NCI-H774 (cell line): ENCODE measurements at regions not wholly inside any gene's neighbourhood (a gene's known extent, or its start where the extent isn't known, plus 50 kb on each side); places are given as distances from the start of the nearest gene placed in this dataset.
"Not testable (repeated sequence)": the region's sequence is repeated elsewhere in the genome, so short reads cannot be mapped to it uniquely, and the experiment has no call there.

Experiments used
- DNase-seq: peaks from one replicate; lab custom pipeline; 2025; lab: John Stamatoyannopoulos, UW

DNA sequence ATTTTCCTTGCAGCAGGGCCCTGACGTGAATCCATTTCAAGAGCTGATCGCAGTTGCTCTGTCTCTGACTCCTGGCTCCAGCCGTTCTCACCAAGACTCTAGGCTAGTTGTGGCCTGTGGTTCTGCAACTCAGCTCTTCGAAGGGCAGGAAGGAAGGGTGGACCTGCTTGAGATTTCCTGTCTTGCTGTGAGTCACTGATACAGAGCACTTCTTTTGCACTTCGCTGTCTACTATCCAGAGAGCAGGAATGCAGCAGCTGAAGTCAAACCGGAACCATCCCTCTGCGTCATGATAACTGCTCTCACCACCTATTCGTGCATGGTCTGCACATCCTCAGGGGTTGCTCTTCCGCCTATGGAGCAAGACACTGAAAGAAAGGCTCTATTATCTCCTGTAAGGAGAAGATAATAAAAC lies 59.7 kb downstream of the RAP2B start:
- DNase-seq, result no peak

DNA sequence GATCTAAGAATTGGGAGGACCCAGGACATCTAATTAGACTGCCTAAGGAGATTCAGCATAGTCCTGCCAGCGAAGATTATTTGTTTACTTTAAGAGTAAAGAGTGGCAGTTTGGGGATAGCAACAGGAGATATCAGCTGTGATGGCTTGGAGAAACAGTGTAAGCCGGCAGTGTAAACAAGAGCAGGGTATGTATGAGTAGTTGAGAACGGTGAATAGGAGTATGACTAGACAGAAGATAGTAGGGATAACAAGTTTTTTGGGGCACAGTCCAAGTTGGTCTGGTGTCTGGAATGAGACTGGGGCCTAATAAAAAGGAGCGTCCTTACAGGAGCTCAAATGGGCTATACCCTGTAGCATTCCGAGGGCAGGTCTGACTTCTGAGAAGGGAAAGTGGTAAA lies 64.9 kb downstream of the RAP2B start:
- DNase-seq, result not testable (repeated sequence)

DNA sequence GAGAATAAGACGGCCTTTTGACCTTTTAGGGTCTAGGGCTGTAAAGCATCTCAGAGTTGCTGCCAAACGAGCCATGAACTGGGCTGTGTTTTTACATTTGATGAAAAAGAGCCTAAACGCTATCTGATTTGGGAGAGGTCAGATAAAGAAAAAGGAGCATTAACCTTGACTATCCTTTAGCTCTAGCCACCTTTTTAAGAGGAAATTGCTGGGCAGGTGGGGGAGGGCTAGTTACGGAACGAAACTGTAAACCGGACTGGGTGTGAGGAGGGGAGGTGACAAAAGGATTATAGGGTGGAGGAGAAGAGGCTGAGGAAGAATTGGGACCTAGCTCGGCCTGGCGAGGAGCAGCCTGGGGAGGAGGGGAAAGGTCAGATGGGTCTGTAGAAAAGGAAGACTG lies 68.4 kb downstream of the RAP2B start:
- DNase-seq, result not testable (repeated sequence)

DNA sequence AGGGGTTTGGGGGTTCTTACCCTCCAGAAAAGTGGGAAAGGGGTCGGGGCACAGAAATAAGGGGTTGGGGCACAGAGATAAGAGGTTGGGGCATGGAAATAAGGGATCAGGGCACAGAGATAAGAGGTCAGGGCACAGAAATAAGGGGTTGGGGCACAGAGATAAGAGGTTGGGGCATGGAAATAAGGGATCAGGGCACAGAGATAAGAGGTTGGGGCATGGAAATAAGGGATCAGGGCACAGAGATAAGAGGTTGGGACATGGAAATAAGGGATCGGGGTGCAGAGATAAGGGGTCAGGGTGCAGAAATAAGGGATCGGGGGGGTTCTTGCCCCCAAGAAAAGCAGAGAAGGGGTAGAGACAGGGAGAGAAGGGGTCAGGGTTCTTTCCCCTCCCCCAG lies 69.2 kb downstream of the RAP2B start:
- not testable (repeated sequence) for DNase-seq

DNA sequence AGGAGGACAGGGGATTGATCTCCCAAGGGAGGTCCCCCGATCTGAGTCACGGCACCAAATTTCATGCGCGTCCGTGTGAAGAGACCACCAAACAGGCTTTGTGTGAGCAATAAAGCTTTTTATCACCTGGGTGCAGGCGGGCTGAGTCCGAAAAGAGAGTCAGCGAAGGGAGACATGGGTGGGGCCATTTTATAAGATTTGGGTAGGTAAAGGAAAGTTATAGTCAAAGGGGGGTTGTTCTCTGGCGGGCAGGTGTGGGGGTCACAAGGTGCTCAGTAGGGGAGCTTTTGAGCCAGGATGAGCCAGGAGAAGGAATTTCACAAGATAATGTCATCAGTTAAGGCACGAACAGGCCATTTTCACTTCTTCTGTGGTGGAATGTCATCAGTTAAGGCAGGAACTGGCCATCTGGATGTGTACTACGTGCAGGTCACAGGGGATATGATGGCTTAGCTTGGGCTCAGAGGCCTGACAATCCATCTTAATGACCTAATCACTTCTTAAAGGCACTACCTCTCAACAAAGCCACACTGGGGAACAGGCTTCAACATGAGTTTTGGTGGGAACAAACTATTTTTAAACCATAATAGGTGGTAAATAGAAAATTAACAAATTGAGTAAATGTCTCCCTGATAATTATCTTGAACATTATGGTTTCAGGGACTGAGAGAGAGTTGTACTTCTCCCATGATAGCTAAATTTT lies 70.2 kb downstream of the RAP2B start:
- not testable (repeated sequence) for DNase-seq

DNA sequence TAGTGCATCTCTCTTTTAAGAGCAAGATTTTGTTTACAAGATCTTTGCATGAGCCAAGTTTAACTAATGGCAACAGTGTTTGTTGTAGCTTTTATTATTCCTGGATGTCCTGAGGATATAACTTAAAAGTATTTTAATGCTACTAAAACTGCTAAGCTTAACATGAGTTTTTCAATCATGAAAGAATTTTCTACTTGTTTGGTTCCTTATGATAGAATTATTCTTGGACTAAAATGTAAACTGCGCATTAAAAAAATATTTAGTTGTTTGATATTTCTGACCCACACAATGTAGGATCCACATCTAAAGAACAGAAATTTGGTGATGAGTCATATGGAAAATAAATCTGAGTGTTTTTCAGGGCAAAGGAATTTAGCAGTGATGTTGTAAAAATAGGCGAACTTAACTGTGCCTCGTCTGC lies 70.8 kb downstream of the RAP2B start:
- no peak for DNase-seq

DNA sequence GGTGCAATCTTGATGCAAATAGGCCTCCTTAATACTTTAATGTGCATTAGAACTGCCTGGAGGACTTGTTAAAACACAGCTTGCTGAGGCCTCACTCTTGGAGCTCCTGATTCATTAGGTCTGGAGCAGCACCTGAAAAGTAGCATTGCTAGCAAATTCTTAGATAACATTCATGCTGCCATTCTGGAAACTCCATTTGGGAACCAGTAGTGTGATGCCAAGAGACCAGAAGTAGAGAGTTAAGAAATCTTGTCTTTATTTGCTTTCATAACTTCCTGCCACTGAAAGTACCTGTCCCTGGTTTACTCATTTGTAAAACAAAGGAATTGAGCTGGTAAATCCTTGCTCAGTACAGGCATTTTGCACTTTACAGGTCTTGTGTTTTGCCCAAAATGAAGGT lies 72.0 kb downstream of the RAP2B start:
- no peak for DNase-seq

DNA sequence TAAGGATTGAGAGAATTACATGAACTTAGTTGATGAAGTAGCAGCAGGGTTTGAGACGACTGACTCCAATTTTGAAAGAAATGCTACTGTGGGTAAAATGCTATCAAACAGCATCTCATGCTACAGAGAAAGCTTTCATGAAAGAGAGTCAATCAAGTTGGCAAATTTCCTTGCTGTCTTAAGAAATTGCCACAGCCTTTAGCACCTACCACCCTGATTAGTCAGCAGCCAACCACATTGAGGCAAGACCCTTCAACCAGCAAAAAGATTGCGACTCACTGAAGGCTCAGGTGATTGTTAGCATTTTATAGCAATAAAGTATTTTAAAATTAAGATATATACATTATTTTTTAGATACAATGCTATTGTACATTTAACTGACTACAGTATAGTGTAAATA lies 80.9 kb downstream of the RAP2B start:
- DNase-seq, result no peak

DNA sequence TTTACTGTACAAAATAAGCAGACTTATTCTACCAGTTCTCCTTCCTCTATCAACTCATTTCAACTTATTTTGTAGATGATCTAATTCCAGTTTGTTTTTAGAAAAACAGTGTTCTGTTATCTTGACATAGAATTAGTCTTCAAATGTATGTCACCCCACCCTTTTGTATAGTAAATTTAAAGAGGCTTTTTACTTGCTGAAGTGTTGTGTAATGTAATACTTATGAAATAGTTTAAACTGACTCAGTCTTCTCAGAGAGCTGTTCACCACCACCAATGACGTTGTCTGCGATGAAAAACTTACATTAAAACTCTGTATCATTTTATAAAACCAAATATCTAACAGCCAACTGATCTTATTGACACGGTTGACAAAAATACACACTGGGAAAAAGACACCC lies 82.9 kb downstream of the RAP2B start:
- no peak for DNase-seq

DNA sequence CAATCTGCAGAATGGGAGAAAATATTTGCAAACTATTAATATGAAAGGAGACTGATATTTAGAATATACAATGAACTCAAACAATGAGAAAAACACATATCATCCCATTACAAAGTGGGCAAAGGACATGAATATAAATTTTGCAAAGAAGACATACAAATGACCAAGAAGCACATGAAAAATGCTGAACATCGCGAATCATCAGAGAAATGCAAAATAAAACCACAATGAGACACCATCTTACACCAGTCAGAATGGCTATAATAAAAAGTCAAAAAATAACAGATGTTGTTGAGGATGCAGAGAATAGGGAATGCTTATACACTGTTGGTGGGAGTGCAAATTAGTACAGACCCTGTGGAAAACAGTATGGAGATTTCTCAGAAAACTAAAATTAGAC lies 83.6 kb downstream of the RAP2B start:
- DNase-seq, result no peak

DNA sequence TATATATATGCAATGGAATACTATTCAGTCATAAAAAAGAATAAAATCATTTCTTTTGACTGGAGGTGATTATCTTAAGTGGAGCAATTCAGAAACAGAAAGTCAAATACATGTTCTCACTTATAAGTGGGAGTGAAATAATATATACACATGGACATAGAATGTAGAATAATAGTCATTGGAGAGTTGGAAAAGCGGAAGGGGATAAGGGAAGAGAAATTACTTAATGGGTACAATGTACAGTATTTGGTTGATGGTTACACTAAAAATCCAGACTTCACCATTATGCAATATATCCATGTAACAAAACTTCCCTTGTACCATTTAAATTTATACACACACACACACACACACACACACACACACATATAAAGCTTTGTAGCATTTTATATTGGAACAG lies 84.3 kb downstream of the RAP2B start:
- DNase-seq, result no peak

DNA sequence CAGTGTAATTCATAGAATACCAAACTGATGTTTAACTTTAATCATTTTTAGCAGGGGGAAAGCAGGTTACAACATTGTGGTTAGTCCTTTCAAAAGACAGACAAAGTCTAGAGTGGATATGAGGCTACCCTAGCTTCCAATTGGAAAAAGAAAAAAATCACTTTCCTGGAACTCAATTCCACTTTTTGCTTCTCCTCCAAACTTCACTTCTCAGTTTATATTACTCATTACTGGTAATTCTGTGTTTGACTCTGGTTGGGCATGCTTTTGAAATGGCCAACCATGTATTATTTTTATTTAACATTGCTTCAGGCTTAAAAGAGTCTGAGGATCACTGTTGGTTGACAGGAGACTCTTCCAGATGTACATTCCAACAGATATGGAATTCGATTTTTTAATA lies 84.8 kb downstream of the RAP2B start:
- DNase-seq, result no peak

DNA sequence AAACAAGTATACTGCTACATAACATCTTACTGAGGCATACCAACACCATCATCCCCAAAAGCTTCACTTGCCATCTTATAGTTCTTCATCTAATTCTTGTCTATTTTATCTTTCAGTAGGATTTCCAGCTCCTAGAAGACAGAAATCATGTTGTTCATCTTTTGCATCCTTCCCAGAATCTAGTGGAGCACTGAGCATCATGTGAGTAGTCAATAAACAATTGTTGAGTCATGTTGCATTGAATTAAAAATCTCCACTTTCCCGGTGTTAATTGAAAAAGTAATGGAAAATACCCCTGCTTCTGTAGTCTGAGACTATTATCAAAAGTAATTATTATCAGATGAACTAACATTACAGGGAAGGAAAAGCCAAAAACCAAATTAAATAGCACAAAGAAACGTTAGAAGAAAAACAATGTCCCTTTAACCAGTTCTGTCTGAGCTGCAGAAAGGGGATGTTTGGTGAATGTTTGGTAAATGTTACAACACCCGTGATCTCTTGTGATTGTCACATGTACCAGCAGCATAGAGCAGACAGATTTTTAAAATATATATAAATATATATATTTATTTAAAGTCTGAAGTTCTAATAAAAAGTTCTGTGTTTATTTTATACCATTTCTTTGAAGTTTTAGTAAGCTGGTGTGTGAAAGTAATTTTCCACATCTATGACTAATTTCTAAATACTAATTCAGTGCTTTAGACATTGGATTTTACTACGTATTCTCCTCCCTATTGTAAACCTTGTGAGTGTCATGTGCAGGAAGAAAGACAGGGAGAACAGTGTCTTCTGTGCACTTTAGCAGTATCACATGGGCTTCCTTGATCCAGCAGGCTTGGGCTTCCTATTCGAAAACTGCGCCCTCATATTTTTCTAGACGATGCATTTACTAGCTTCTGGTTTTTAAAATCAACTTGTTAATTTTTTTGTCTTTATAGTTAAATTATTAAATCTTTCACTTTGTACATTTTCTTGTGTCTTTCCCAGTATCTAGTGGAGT lies 85.6 kb downstream of the RAP2B start:
- DNase-seq, result no peak

DNA sequence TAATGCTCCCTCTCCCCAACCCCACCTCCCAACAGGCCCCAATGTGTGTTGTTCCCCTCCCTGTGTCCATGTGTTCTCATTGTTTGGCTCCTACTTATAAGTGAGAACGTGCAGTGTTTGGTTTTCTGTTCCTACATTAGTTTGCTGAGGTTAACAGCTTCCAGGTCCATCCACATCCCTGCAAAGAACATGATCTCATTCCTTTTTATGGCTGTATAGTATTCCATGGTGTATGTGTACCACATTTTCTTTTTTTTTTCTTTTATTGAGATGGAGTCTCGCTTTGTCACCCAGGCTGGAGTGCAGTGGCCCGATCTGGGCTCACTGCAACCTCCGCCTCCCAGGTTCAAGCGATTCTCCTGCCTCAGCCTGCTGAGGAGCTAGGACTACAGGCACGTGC lies 86.8 kb downstream of the RAP2B start:
- DNase-seq, result not testable (repeated sequence)

DNA sequence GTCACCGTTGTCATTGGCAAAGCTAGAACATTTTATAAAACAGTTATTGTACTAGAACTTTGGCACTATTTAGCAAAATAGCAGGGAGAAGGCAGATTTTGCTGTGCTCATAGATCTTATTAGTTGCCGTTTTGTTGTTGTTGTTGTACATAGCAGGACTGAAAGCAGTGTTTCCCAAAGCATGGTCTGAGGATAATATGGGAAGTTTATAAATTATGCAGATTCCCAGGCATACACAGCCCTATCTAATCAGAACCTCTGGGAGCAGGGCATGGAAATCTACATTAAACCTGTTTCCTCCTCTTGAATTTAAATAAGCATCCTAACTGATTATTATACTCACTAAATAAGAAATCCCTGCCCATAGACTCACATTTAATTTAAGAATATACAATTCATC lies 87.9 kb downstream of the RAP2B start:
- no peak for DNase-seq

DNA sequence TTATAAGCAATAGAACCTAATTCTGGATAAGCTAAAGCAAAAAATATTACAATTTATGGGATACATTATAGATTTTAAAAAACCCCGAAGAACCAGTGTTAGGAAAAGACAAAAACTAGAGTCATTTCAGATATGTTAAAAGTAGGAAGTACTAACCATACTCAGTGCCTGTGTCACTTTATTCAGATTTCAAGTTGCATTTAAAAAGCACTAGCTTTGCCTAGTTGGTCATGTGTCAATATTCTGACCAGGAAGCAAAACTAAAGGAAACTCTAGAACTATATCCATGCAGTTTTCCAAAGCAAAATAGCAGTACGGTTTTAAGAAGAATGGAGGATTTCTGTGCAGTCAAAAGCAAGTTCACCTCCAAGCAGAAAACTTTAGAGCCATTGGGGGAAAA lies 88.4 kb downstream of the RAP2B start:
- no peak for DNase-seq

DNA sequence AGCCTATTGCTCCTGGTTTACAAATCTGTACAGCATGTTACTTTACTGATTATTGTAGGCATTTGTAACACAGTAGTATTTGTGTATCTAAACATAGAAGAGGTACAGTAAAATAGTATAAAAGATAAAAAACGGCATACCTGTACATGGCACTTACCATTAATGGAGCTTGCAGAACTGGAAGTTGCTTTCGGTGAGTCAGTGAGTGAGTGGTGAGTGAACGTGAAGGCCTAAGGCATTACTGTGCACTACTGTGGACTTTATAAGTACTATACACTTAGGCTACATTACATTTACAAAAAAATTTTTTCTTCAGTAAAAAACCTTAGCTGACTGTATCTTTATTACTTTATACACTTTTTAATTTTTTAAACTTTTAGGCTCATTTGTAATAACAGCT lies 90.9 kb downstream of the RAP2B start:
- DNase-seq, result no peak

DNA sequence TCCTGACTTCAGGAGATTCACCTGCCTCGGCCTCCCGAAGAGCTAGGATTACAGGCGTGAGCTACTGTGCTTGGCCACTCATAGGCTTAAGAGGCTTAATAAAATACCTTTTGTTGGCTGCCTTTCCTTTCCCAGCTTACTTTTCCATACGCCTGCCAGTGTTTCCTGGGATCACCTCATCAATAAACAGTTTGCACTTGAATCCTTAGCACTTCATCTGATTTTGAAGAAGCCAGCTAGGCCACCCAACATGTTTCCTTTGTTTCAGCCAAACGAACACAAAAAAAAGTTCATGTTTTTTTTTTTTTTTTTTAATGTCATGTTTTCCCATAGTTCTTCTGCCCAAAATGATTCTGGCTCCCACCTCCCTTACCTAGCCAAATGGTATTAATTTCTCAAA lies 92.3 kb downstream of the RAP2B start:
- DNase-seq, result no peak

DNA sequence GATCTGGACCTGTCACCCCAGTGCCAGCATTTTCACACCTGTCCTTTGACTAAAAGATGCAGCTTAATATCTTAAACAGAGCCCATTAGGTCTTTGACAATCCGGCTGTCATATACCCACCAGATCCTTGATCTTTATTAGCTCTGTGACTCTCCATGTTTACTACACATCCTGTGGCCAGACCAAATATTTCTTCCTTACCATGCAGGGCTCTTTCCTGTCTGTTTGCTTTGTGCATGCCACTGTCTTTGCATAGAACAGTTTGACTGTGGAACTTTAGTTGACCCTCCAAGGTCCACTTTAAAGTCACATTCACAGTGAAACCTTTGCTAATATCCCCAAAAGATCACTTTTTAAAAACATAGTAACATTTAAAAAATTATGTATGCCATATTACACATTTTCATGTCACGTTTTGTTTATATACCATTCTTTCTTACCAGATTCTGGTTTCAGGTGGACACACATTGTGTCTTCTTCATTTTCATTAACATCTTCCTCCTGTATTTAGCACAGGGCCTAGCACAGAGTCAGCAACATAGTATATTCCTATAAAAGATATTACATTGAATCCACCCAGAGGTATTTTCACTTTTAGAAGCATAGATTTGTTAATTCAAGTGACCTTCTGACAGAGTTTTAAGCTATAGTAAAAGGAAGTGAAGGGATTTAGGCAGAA lies 95.8 kb downstream of the RAP2B start:
- DNase-seq, result no peak

DNA sequence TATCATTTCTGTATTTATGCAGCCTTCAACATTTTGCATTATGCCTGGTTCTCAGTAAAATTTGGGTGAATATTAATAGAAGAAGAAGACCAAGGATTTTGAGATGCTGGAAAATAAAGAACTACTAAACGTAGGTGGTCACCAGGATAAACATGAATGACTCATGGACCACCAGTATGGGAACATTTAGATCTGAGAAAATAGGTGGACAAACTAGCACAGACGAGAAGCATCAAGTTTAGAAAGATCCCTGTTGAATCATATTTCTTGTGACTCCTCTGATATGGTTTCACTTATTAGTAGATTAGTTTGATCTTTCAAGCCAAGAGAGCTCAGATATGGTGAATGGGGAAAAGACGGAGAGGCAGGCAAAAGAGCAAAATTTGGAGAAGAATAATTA lies 97.9 kb downstream of the RAP2B start:
- DNase-seq, result no peak

DNA sequence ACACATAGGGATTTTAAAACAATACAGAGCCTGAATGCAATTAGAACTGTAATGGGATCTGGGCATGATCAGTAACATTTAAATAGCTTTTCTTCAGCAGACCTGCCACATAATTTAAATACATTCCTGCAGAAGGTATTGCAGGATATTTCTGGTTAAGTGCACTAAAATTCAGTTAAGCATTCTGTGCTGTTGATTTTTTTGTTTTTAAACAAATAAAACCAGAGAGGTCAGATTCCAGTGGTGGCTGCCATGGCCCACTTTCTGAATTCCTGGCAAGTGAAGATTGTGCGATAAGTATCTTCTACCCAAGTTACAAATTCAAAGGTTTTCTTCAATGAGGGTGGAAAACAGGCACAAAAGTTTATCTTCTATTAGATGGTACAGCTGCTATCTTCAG lies 98.7 kb downstream of the RAP2B start:
- DNase-seq, result no peak

DNA sequence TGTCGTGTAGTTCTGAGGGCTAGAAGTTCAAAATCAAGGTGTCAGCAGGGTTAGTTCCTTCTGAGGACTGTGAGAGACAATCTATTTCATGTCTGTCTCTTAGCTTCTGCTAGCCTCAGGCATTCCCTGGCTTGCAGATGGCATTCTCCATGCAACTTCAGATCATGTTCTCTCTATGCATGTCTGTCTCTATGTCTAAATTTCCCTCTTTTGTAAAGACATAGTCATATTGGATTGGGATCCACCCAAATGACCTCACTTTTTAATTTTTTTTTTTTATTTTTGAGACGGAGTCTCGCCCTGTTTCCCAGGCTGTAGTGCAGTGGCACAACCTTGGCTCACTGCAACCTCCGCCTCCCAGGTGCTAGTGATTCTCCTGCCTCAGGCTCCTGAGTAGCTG lies 104.6 kb downstream of the RAP2B start:
- DNase-seq, result no peak
